PC-9 (cell line): ENCODE measurements at regions not wholly inside any gene's neighbourhood (a gene's known extent, or its start where the extent isn't known, plus 50 kb on each side); places are given as distances from the start of the nearest gene placed in this dataset.

ENCODE experiments used
- BruUV-seq: library from RNA; stranded (reverse); fragments of 400-500 nt; replicated peaks from 2 replicates; lab custom pipeline; 2021; lab: Mats Ljungman, UMichigan
- CTCF ChIA-PET: fragments of 300-600 bp; sonication (Branson Sonifier 250); formaldehyde crosslinking; loops from one replicate; lab custom pipeline; 2022; ENCODE audit warnings: antibody characterized with exemption; lab: Charles Lee
- POLR2A ChIA-PET: fragments of 300-600 bp; sonication (Branson Sonifier 250); formaldehyde crosslinking; loops from one replicate; lab custom pipeline; 2022; ENCODE audit warnings: antibody characterized with exemption; ENCODE audit not compliant: unreplicated experiment; lab: Charles Lee
- DNase-seq, 2 experiments: peaks; one replicate each; pipeline versions ENCODE4 v3.0.0 to v3.0.0-alpha.2; 2015 to 2022; ENCODE audit warnings: mixed read lengths in 1 of 2
- H2AFZ ChIP-seq: fragments of 200-600 bp; sonication (generic); 2 replicates; pipeline ENCODE4 v1.8.1; 2017; ENCODE audit warnings: antibody characterized with exemption
- H3F3A ChIP-seq: fragments of 200-600 bp; sonication (generic); 2 replicates; pipeline ENCODE4 v1.8.1; 2017; ENCODE audit warnings: antibody characterized with exemption, mild to moderate bottlenecking, low read depth; ENCODE audit not compliant: insufficient read depth
- H3K27ac ChIP-seq: fragments of 200-600 bp; sonication (generic); 2 replicates; pipeline ENCODE4 v1.6.1; 2016; ENCODE audit warnings: mixed run types
- H3K27me3 ChIP-seq: fragments of 200-600 bp; sonication (generic); 2 replicates; pipeline ENCODE4 v1.6.1; 2016; ENCODE audit warnings: low read depth, mixed run types; ENCODE audit not compliant: insufficient read depth
- H3K36me3 ChIP-seq: fragments of 200-600 bp; sonication (generic); 2 replicates; pipeline ENCODE4 v1.6.1; 2016; ENCODE audit warnings: low read depth, mixed run types
- H3K4me1 ChIP-seq: fragments of 200-600 bp; sonication (generic); replicated peaks from 2 replicates; pipeline ENCODE4 v1.6.1; 2016; ENCODE audit warnings: mixed run types; ENCODE audit not compliant: insufficient read depth
- H3K4me2 ChIP-seq: fragments of 200-600 bp; sonication (generic); 2 replicates; pipeline ENCODE4 v1.6.1; 2017; ENCODE audit warnings: mixed run types
- H3K4me3 ChIP-seq: fragments of 200-600 bp; sonication (generic); 2 replicates; pipeline ENCODE4 v1.6.1; 2016; ENCODE audit warnings: mixed run types
- H3K79me2 ChIP-seq: fragments of 200-600 bp; sonication (generic); 2 replicates; pipeline ENCODE4 v1.6.1; 2017; ENCODE audit warnings: low read depth, mixed run types
- H3K9me2 ChIP-seq: fragments of 200-600 bp; sonication (generic); 2 replicates; pipeline ENCODE4 v1.8.1; 2017; ENCODE audit warnings: mild to moderate bottlenecking; ENCODE audit not compliant: insufficient read depth
- H3K9me3 ChIP-seq: fragments of 200-600 bp; sonication (generic); 2 replicates; pipeline ENCODE4 v1.8.1; 2016; ENCODE audit warnings: low read depth; ENCODE audit not compliant: insufficient read depth
- H4K20me1 ChIP-seq: fragments of 200-600 bp; sonication (generic); 2 replicates; pipeline ENCODE4 v1.8.1; 2017; ENCODE audit not compliant: insufficient read depth
- CTCF ChIP-seq: fragments of 200-600 bp; sonication (generic); conservative IDR thresholded peaks from 2 replicates; pipeline ENCODE4 v1.6.1; 2017; ENCODE audit warnings: mixed run types, antibody characterized with exemption, mild to moderate bottlenecking, moderate library complexity
- EZH2 ChIP-seq: fragments of 200-600 bp; sonication (generic); IDR thresholded peaks from 2 replicates; pipeline ENCODE4 v1.8.0; 2017; ENCODE audit warnings: antibody characterized with exemption, low read depth
- intact Hi-C: fragments of 100-400 bp; cut with micrococcal nuclease; formaldehyde crosslinking; loops from one replicate; pipeline ENCODE4 v1.10.0; 2022; ENCODE audit not compliant: unreplicated experiment

- BruUV-seq, result no TSS peak
- Histone ChIP-seq H3K27me3 (peaks cover 66% of the 10 kb centered on the region), H3K36me3 (no peaks in the 10 kb centered on the region), H3K4me3 (no peak overlapping the region), H3K4me1 (no peaks in the 10 kb centered on the region), H3F3A (no peaks in the 10 kb centered on the region), H3K9me2 (no peaks in the 10 kb centered on the region), H4K20me1 (peaks cover 4% of the 10 kb centered on the region; the same call in 1 of the 2 replicates), H2AFZ (no peak overlapping the region), H3K79me2 (no peaks in the 10 kb centered on the region), H3K27ac (no peak overlapping the region), H3K4me2 (no peak overlapping the region), H3K9me3 (no peaks in the 10 kb centered on the region)
- ChIA-PET POLR2A (no interaction called here), CTCF (no interaction called here)
- no peak for DNase-seq
- intact Hi-C loops, result no loop called here
- TF ChIP-seq EZH2 (no peak), CTCF (no peak)
These were observed 492.4 kb upstream of the CDH4 start for GRCh38 chr20:60759651-60760050.

- ChIA-PET POLR2A (interaction anchor here (0.7 kb wide), 1 partner anchor 138 kb away, joined by 3 read pairs; no protein-coding TSS in a partner anchor), CTCF (no interaction called here)
- no peak for DNase-seq
- BruUV-seq, result no TSS peak
- no peaks in the 10 kb centered on the region for H3K9me3 ChIP-seq
- no peaks in the 10 kb centered on the region for H3K79me2 ChIP-seq
- H3K4me2 ChIP-seq, result no peak overlapping the region
- no peaks in the 10 kb centered on the region for H3K9me2 ChIP-seq
- TF ChIP-seq EZH2 (no peak), CTCF (no peak)
- H2AFZ ChIP-seq, result no peak overlapping the region
- H3K27ac ChIP-seq, result no peak overlapping the region
- H3K4me3 ChIP-seq, result no peak overlapping the region
- intact Hi-C loops, result no loop called here
- H3K27me3 ChIP-seq, result peaks cover 69% of the 10 kb centered on the region
- H3K36me3 ChIP-seq, result no peaks in the 10 kb centered on the region
- H3K4me1 ChIP-seq, result no peaks in the 10 kb centered on the region
- H3F3A ChIP-seq, result no peaks in the 10 kb centered on the region
- peaks cover 4% of the 10 kb centered on the region; the same call in 1 of the 2 replicates for H4K20me1 ChIP-seq
These were observed 491.6 kb upstream of the CDH4 start for GRCh38 chr20:60760256-60761000.

GRCh38 chr20:60761056-60761455, 491.0 kb upstream of the CDH4 start:
- no TSS peak for BruUV-seq
- H3K9me3 ChIP-seq, result no peaks in the 10 kb centered on the region
- no peaks in the 10 kb centered on the region for H3K79me2 ChIP-seq
- intact Hi-C loops, result loop anchor here (1.0 kb wide), 1 partner anchor 18 kb away; no protein-coding TSS in a partner anchor
- H3K36me3 ChIP-seq, result no peaks in the 10 kb centered on the region
- CTCF ChIA-PET, result no interaction called here
- no peaks in the 10 kb centered on the region for H3F3A ChIP-seq
- TF ChIP-seq EZH2, result no peak
- no peak for TF ChIP-seq CTCF
- H4K20me1 ChIP-seq, result peaks cover 4% of the 10 kb centered on the region; the same call in 1 of the 2 replicates
- no peak overlapping the region for H2AFZ ChIP-seq
- POLR2A ChIA-PET, result no interaction called here
- H3K4me3 ChIP-seq, result no peak overlapping the region
- no peak overlapping the region for H3K27ac ChIP-seq
- no peak overlapping the region for H3K4me2 ChIP-seq
- H3K9me2 ChIP-seq, result no peaks in the 10 kb centered on the region
- peaks cover 75% of the 10 kb centered on the region for H3K27me3 ChIP-seq
- no peak for DNase-seq
- no peaks in the 10 kb centered on the region for H3K4me1 ChIP-seq
